ENCODE measurements at regions not wholly inside any gene's neighbourhood (a gene's known extent, or its start where the extent isn't known, plus 50 kb on each side); places are given as distances from the start of the nearest gene placed in this dataset.

GRCh38 chr11:33616552-33616951 lies 84.1 kb downstream of the C11orf91 start:
- no peak for DNase-seq (ENCODE audit: low spot score)

- DNase-seq (ENCODE audit: low spot score), result no peak
These were observed 84.9 kb downstream of the C11orf91 start for GRCh38 chr11:33615751-33616150.

- DNase-seq (ENCODE audit: low spot score), result no peak
These were observed 87.2 kb downstream of the C11orf91 start for GRCh38 chr11:33613404-33613803.

- DNase-seq (ENCODE audit: low spot score), result no peak
These were observed 89.7 kb downstream of the C11orf91 start for GRCh38 chr11:33610903-33611302.

GRCh38 chr11:33608386-33608785 lies 92.2 kb downstream of the C11orf91 start:
- no peak for DNase-seq (ENCODE audit: low spot score)

GRCh38 chr11:33606762-33607161 lies 93.9 kb downstream of the C11orf91 start:
- DNase-seq (ENCODE audit: low spot score), result no peak

GRCh38 chr11:33605703-33606102 lies 94.9 kb downstream of the C11orf91 start:
- no peak for DNase-seq (ENCODE audit: low spot score)

GRCh38 chr11:33598426-33599069 lies 102.1 kb downstream of the C11orf91 start:
- DNase-seq (ENCODE audit: low spot score), result no peak

- no peak for DNase-seq (ENCODE audit: low spot score)
These were observed 106.4 kb downstream of the C11orf91 start for GRCh38 chr11:33594188-33594587.

- no peak for DNase-seq (ENCODE audit: low spot score)
These were observed 110.2 kb downstream of the C11orf91 start for GRCh38 chr11:33590441-33590840.

GRCh38 chr11:33588056-33588455 lies 112.6 kb downstream of the C11orf91 start:
- DNase-seq (ENCODE audit: low spot score), result no peak

GRCh38 chr11:33585586-33586209 lies 114.9 kb downstream of the C11orf91 start:
- DNase-seq (ENCODE audit: low spot score), result no peak

GRCh38 chr11:33582636-33583325 lies 117.8 kb downstream of the C11orf91 start:
- DNase-seq (ENCODE audit: low spot score), result no peak

GRCh38 chr11:33579101-33579500 lies 121.5 kb downstream of the C11orf91 start:
- no peak for DNase-seq (ENCODE audit: low spot score)

GRCh38 chr11:33577204-33577603 lies 123.4 kb downstream of the C11orf91 start:
- DNase-seq (ENCODE audit: low spot score), result no peak

GRCh38 chr11:33575311-33575710 lies 125.3 kb downstream of the C11orf91 start:
- no peak for DNase-seq (ENCODE audit: low spot score)

- no peak for DNase-seq (ENCODE audit: low spot score)
These were observed 126.3 kb downstream of the C11orf91 start for GRCh38 chr11:33574331-33574730.

- no peak for DNase-seq (ENCODE audit: low spot score)
These were observed 131.3 kb downstream of the C11orf91 start for GRCh38 chr11:33569333-33569732.

GRCh38 chr11:33567004-33567403 lies 133.6 kb downstream of the C11orf91 start:
- DNase-seq (ENCODE audit: low spot score), result no peak

- no peak for DNase-seq (ENCODE audit: low spot score)
These were observed 135.7 kb downstream of the C11orf91 start for GRCh38 chr11:33564856-33565453.

- DNase-seq (ENCODE audit: low spot score), result no peak
These were observed 139.9 kb downstream of the C11orf91 start for GRCh38 chr11:33560729-33561128.

GRCh38 chr11:33559567-33559966 lies 141.1 kb downstream of the C11orf91 start:
- DNase-seq (ENCODE audit: low spot score), result no peak

- DNase-seq (ENCODE audit: low spot score), result no peak
These were observed 142.5 kb downstream of the C11orf91 start for GRCh38 chr11:33558097-33558496.

Measured in germinal center (tissue), 1 donor.